IMR-90 (cell line): ENCODE measurements at regions not wholly inside any gene's neighbourhood (a gene's known extent, or its start where the extent isn't known, plus 50 kb on each side); places are given as distances from the start of the nearest gene placed in this dataset.

Experiments used
- ATAC-seq: fragments of 200-7000 bp; cut with Tn5 transposase; 2 replicates; pipeline ENCODE4 v1.9.1; 2020; ENCODE audit warnings: low read depth, mild to moderate bottlenecking, moderate library complexity
- BruUV-seq: library from RNA; stranded (reverse); fragments of 400-500 nt; replicated peaks from 2 replicates; lab custom pipeline; 2021; lab: Mats Ljungman, UMichigan
- CTCF ChIA-PET: fragments of 300-600 bp; formaldehyde crosslinking; extraction: SDS; loops from one replicate; lab custom pipeline; 2021; ENCODE audit warnings: antibody characterized with exemption; lab: Yijun Ruan, JAX
- POLR2A ChIA-PET: fragments of 300-600 bp; sonication (Branson Sonifier 250); formaldehyde crosslinking; loops from one replicate; lab custom pipeline; 2022; ENCODE audit warnings: antibody characterized with exemption; ENCODE audit not compliant: unreplicated experiment; lab: Charles Lee
- DNase-seq: peaks from one replicate; pipeline ENCODE4 v3.0.0; 2013
- H2AFZ ChIP-seq: replicated peaks from 2 replicates; pipeline ENCODE3; 2013; ENCODE audit warnings: low read length, mild to moderate bottlenecking; ENCODE audit not compliant: poor library complexity
- H2AK5ac ChIP-seq: 2 replicates; pipeline ENCODE4 v1.6.1; 2013; ENCODE audit warnings: low read depth, low read length, inconsistent platforms
- H2AK9ac ChIP-seq: replicated peaks from 2 replicates; pipeline ENCODE3; 2013; ENCODE audit warnings: mild to moderate bottlenecking, low read depth, low read length, moderate library complexity; ENCODE audit not compliant: poor library complexity
- H2BK120ac ChIP-seq: 2 replicates; pipeline ENCODE4 v1.6.1; 2013; ENCODE audit warnings: low read depth, low read length, inconsistent platforms
- H2BK15ac ChIP-seq: 3 replicates; pipeline ENCODE4 v1.6.1; 2013; ENCODE audit warnings: low read depth, low read length, inconsistent platforms
- H2BK20ac ChIP-seq: 2 replicates; pipeline ENCODE4 v1.6.1; 2013; ENCODE audit warnings: low read depth, mild to moderate bottlenecking, inconsistent platforms, low read length, moderate library complexity
- H2BK5ac ChIP-seq: 2 replicates; pipeline ENCODE4 v1.6.1; 2013; ENCODE audit warnings: mild to moderate bottlenecking, low read depth, low read length, inconsistent platforms; ENCODE audit not compliant: poor library complexity, severe bottlenecking
- H3K14ac ChIP-seq: replicated peaks from 2 replicates; pipeline ENCODE4 v1.6.1; 2013; ENCODE audit warnings: low read depth, low read length, inconsistent platforms
- H3K18ac ChIP-seq: 2 replicates; pipeline ENCODE4 v1.6.1; 2013; ENCODE audit warnings: low read depth, low read length, control low read depth
- H3K23ac ChIP-seq: 2 replicates; pipeline ENCODE4 v1.6.1; 2013; ENCODE audit warnings: low read depth, low read length, inconsistent platforms
- H3K27ac ChIP-seq: 2 replicates; pipeline ENCODE4 v1.5.1; 2013; ENCODE audit warnings: mild to moderate bottlenecking, control low read depth, low read length; ENCODE audit not compliant: insufficient read depth
- H3K27me3 ChIP-seq: 2 replicates; pipeline ENCODE4 v1.6.1; 2013; ENCODE audit warnings: low read length; ENCODE audit not compliant: control insufficient read depth, insufficient read depth
- H3K36me3 ChIP-seq: 2 replicates; pipeline ENCODE4 v1.6.1; 2013; ENCODE audit warnings: low read length, mixed read lengths; ENCODE audit not compliant: control insufficient read depth, insufficient read depth
- H3K4ac ChIP-seq: 2 replicates; pipeline ENCODE4 v1.6.1; 2013; ENCODE audit warnings: low read depth, low read length, inconsistent platforms
- H3K4me1 ChIP-seq: 2 replicates; pipeline ENCODE4 v1.6.1; 2013; ENCODE audit warnings: low read length, mixed read lengths; ENCODE audit not compliant: control insufficient read depth, insufficient read depth
- H3K4me2 ChIP-seq: 2 replicates; pipeline ENCODE4 v1.6.1; 2013; ENCODE audit warnings: low read depth, mild to moderate bottlenecking, control low read depth, low read length, moderate library complexity
- H3K4me3 ChIP-seq: 2 replicates; pipeline ENCODE4 v1.5.1; 2013; ENCODE audit warnings: low read depth, mild to moderate bottlenecking, control low read depth, low read length, moderate library complexity; ENCODE audit not compliant: insufficient read depth
- H3K56ac ChIP-seq: 2 replicates; pipeline ENCODE4 v1.6.1; 2013; ENCODE audit warnings: low read length, inconsistent platforms; ENCODE audit not compliant: insufficient read depth; ENCODE audit errors: extremely low read depth
- H3K79me1 ChIP-seq, 2 experiments: 2 replicates each; pipeline ENCODE4 v1.6.1; 2013; ENCODE audit warnings: low read length in 2 of 2, inconsistent platforms in 1 of 2, low read depth in 1 of 2
- H3K9ac ChIP-seq: 2 replicates; pipeline ENCODE4 v1.6.1; 2013; ENCODE audit warnings: low read depth, low read length, control low read depth
- H3K9me1 ChIP-seq: 2 replicates; pipeline ENCODE4 v1.6.1; 2013; ENCODE audit warnings: low read length, inconsistent platforms; ENCODE audit not compliant: insufficient read depth
- H3K9me3 ChIP-seq: 2 replicates; pipeline ENCODE4 v1.6.1; 2013; ENCODE audit warnings: low read length; ENCODE audit not compliant: control insufficient read depth, insufficient read depth
- H4K20me1 ChIP-seq: 2 replicates; pipeline ENCODE4 v1.6.1; 2013; ENCODE audit warnings: low read length, inconsistent platforms; ENCODE audit not compliant: insufficient read depth
- H4K5ac ChIP-seq: 2 replicates; pipeline ENCODE4 v1.6.1; 2013; ENCODE audit warnings: mild to moderate bottlenecking, low read depth, low read length, control low read depth
- H4K8ac ChIP-seq, 2 experiments: 2 replicates each; pipeline ENCODE4 v1.6.1; 2013; ENCODE audit warnings: low read depth in 2 of 2, low read length in 2 of 2, control low read depth in 1 of 2, inconsistent platforms in 1 of 2
- H4K91ac ChIP-seq: 2 replicates; pipeline ENCODE4 v1.6.1; 2013; ENCODE audit warnings: low read depth, low read length, inconsistent platforms; ENCODE audit not compliant: insufficient read depth
- MXI1 ChIP-seq: IDR thresholded peaks from 2 replicates; pipeline ENCODE4 v1.6.1; 2012; ENCODE audit warnings: low read depth, mild to moderate bottlenecking, low read length, moderate library complexity, borderline replicate concordance
- RCOR1 ChIP-seq: IDR thresholded peaks from 2 replicates; pipeline ENCODE4 v1.6.1; 2012; ENCODE audit warnings: mild to moderate bottlenecking, low read length, improper control_type of control experiment; ENCODE audit not compliant: insufficient replicate concordance
- WGBS, 2 experiments: methylation state at CpG; one replicate each; pipeline versions ENCODE4 v1.1.5 to v1.1.7; 2013; ENCODE audit warnings: missing lambda C conversion rate in 2 of 2; ENCODE audit not compliant: insufficient read length in 1 of 2; ENCODE audit errors: extremely low coverage in 2 of 2; 5-methylcytosine and 5-hydroxymethylcytosine counted together
- dilution Hi-C: fragments of 300-500 bp; cut with HindIII; formaldehyde crosslinking; loops from one replicate; pipeline ENCODE4 v1.14.3; 2018; ENCODE audit warnings: low sequenced_read_pairs; ENCODE audit not compliant: unreplicated experiment
- in situ Hi-C: fragments of 300-500 bp; cut with MboI; formaldehyde crosslinking; loops from 3 replicates; pipeline ENCODE4 v1.14.3; 2019; ENCODE audit warnings: low sequenced_read_pairs, inconsistent platforms, mixed read lengths
- intact Hi-C: fragments of 100-400 bp; cut with micrococcal nuclease; formaldehyde crosslinking; loops from 2 replicates; pipeline ENCODE4 v1.10.0; 2022

GRCh38 chr18:75694292-75694691 lies 266.8 kb upstream of the SMIM21 start:
- no peaks in the 10 kb centered on the region for H3K79me1 ChIP-seq
- in situ Hi-C loops: no loop called here
- H4K20me1 ChIP-seq: no peaks in the 10 kb centered on the region
- H2BK20ac ChIP-seq: no peak overlapping the region
- no peak overlapping the region for H4K91ac ChIP-seq
- no peak overlapping the region for H2AK5ac ChIP-seq
- dilution Hi-C loops: no loop called here
- no peaks in the 10 kb centered on the region for H3K36me3 ChIP-seq
- H2BK120ac ChIP-seq: no peak overlapping the region
- H4K8ac ChIP-seq: no peak overlapping the region
- H3K9me1 ChIP-seq: no peaks in the 10 kb centered on the region
- H3K4me3 ChIP-seq: no peak overlapping the region
- H3K27me3 ChIP-seq: no peaks in the 10 kb centered on the region; the same call in 1 of the 2 replicates
- H2AFZ ChIP-seq: no peak overlapping the region
- TF ChIP-seq RCOR1: no peak
- no peak for TF ChIP-seq MXI1
- H3K4me1 ChIP-seq: no peaks in the 10 kb centered on the region
- no CpG with 5 or more reads among the region's 5 CpGs for WGBS, 2 experiments
- H4K5ac ChIP-seq: no peak overlapping the region
- no peak overlapping the region for H3K9ac ChIP-seq
- H3K18ac ChIP-seq: no peak overlapping the region
- H3K4ac ChIP-seq: no peak overlapping the region
- ATAC-seq (no peak), DNase-seq (no peak)
- H2BK15ac ChIP-seq: no peak overlapping the region
- no peak overlapping the region for H2AK9ac ChIP-seq
- CTCF ChIA-PET: no interaction called here
- no peak overlapping the region for H3K23ac ChIP-seq
- POLR2A ChIA-PET: no interaction called here
- no peaks in the 10 kb centered on the region for H3K9me3 ChIP-seq
- no peak overlapping the region for H3K27ac ChIP-seq
- intact Hi-C loops: no loop called here
- H2BK5ac ChIP-seq: no peak overlapping the region
- no peak overlapping the region for H3K14ac ChIP-seq
- H3K4me2 ChIP-seq: no peak overlapping the region
- BruUV-seq: no TSS peak
- H3K56ac ChIP-seq: no peak overlapping the region
